PC-3 (cell line): ENCODE measurements at regions not wholly inside any gene's neighbourhood (a gene's known extent, or its start where the extent isn't known, plus 50 kb on each side); places are given as distances from the start of the nearest gene placed in this dataset.

ENCODE experiments used
- ATAC-seq: fragments of 200-7000 bp; cut with Tn5 transposase; 2 replicates; pipeline ENCODE4 v1.9.1; 2020; ENCODE audit warnings: mild to moderate bottlenecking, moderate library complexity
- BruUV-seq: library from RNA; stranded (reverse); fragments of 400-500 nt; replicated peaks from 2 replicates; lab custom pipeline; 2021; lab: Mats Ljungman, UMichigan
- CTCF ChIA-PET: fragments of 300-600 bp; sonication (Branson Sonifier 250); formaldehyde crosslinking; loops from one replicate; lab custom pipeline; 2022; ENCODE audit warnings: antibody characterized with exemption; lab: Charles Lee
- POLR2A ChIA-PET: fragments of 300-600 bp; sonication (Branson Sonifier 250); formaldehyde crosslinking; loops from one replicate; lab custom pipeline; 2022; ENCODE audit warnings: antibody characterized with exemption; ENCODE audit not compliant: unreplicated experiment; lab: Charles Lee
- DNase-seq: peaks from one replicate; pipeline ENCODE4 v3.0.0-alpha.2; 2015
- H2AFZ ChIP-seq: fragments of 300-600 bp; sonication (generic); 2 replicates; pipeline ENCODE4 v1.6.0; 2016; ENCODE audit warnings: antibody characterized with exemption, low read length
- H3F3A ChIP-seq: fragments of 300-600 bp; sonication (generic); one replicate; pipeline ENCODE4 v1.6.0; 2017; ENCODE audit warnings: antibody characterized with exemption, low read length, control low read depth, mild to moderate bottlenecking; ENCODE audit not compliant: unreplicated experiment
- H3K27ac ChIP-seq: fragments of 300-600 bp; sonication (generic); 2 replicates; pipeline ENCODE4 v1.5.1; 2016; ENCODE audit warnings: mild to moderate bottlenecking, low read length
- H3K27me3 ChIP-seq: fragments of 300-600 bp; sonication (generic); 2 replicates; pipeline ENCODE4 v1.6.1; 2016; ENCODE audit warnings: low read length, mixed read lengths
- H3K36me3 ChIP-seq: fragments of 300-600 bp; sonication (generic); 2 replicates; pipeline ENCODE4 v1.6.1; 2016; ENCODE audit warnings: low read depth, mixed run types, low read length, mixed read lengths
- H3K4me1 ChIP-seq: fragments of 300-600 bp; sonication (generic); 2 replicates; pipeline ENCODE4 v1.5.1; 2016; ENCODE audit warnings: low read length; ENCODE audit not compliant: insufficient read depth
- H3K4me2 ChIP-seq: fragments of 300-600 bp; sonication (generic); 2 replicates; pipeline ENCODE4 v1.6.0; 2016; ENCODE audit warnings: low read length
- H3K4me3 ChIP-seq: fragments of 300-600 bp; sonication (generic); 2 replicates; pipeline ENCODE4 v1.5.1; 2016; ENCODE audit warnings: mild to moderate bottlenecking, low read length, mixed read lengths
- H3K79me2 ChIP-seq: fragments of 300-600 bp; sonication (generic); 2 replicates; pipeline ENCODE4 v1.6.1; 2017; ENCODE audit warnings: low read length, mixed read lengths
- H3K9ac ChIP-seq: fragments of 300-600 bp; sonication (generic); 2 replicates; pipeline ENCODE4 v1.6.0; 2016; ENCODE audit warnings: mild to moderate bottlenecking, low read length
- H3K9me2 ChIP-seq: fragments of 300-600 bp; sonication (generic); replicated peaks from 2 replicates; pipeline ENCODE4 v1.6.1; 2016; ENCODE audit warnings: mixed run types, low read length, mixed read lengths
- H3K9me3 ChIP-seq: fragments of 300-600 bp; sonication (generic); 2 replicates; pipeline ENCODE4 v1.6.1; 2016; ENCODE audit warnings: low read length, mixed read lengths
- H4K20me1 ChIP-seq: fragments of 300-600 bp; sonication (generic); 2 replicates; pipeline ENCODE4 v1.6.1; 2016; ENCODE audit warnings: low read length, mixed read lengths
- CTCF ChIP-seq: fragments of 300-600 bp; sonication (generic); conservative IDR thresholded peaks from 2 replicates; pipeline ENCODE4 v1.5.1; 2017; ENCODE audit warnings: antibody characterized with exemption, low read depth, mild to moderate bottlenecking, low read length
- EZH2 ChIP-seq: fragments of 300-600 bp; sonication (generic); IDR thresholded peaks from one replicate; pipeline ENCODE4 v1.6.1; 2017; ENCODE audit warnings: antibody characterized with exemption, mild to moderate bottlenecking, low read length; ENCODE audit not compliant: unreplicated experiment
- EZH2phosphoT487 ChIP-seq: fragments of 300-600 bp; sonication (generic); IDR thresholded peaks from 2 replicates; pipeline ENCODE4 v1.6.1; 2018; ENCODE audit warnings: mild to moderate bottlenecking, antibody characterized with exemption, low read length, borderline replicate concordance
- intact Hi-C: fragments of 100-400 bp; cut with micrococcal nuclease; formaldehyde crosslinking; loops from 2 replicates; pipeline ENCODE4 v1.9.0; 2023

DNA sequence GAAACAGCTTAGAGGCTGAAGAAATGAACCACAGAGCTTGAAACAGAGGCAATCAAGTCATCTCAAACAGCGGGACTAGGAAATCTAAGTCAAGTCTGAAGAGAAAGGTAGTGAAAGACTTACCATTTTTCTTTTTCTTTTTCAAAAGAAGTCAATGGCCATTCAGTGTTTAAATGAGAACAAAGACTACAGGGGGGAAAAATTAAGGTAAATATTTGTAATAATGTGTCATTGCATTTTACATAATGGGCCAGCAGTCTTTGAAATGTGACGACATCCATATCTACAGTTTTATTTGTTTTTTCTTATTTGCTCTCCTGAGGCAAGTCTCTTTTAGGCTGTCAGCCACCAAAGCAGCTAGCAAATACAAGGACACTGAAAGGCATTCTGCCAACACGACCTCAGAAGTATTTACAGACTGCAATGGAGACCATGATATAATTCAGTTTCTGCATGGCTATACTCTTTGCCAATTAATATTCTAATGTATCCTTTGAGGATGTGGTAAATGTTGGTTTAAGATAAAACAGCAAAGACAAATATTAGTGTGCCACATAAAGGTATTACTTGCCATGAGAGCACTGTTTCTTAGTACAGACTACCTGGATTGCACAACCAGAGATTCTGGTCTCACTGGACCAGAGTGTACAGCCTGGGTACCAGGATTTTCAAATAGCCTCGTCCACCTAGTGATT, 307.0 kb upstream of the THBS1 start:
- peaks cover 16% of the 10 kb centered on the region; the same call in 1 of the 2 replicates for H3K79me2 ChIP-seq
- intact Hi-C loops: loop anchor here (1.0 to 2.0 kb wide), 10 partner anchors 26 to 457 kb away; no protein-coding TSS in a partner anchor
- no peaks in the 10 kb centered on the region for H3K9me2 ChIP-seq
- no peaks in the 10 kb centered on the region for H3F3A ChIP-seq
- DNase-seq (peak; percentile 100), ATAC-seq (peak; percentile 83)
- no TSS peak for BruUV-seq
- TF ChIP-seq EZH2phosphoT487 (no peak), EZH2 (no peak), CTCF (no peak)
- H3K4me1 ChIP-seq: peaks cover 54% of the 10 kb centered on the region
- no peaks in the 10 kb centered on the region for H3K27me3 ChIP-seq
- H3K4me2 ChIP-seq: peak overlapping the region; percentile 82
- H3K9me3 ChIP-seq: no peaks in the 10 kb centered on the region
- H3K36me3 ChIP-seq: no peaks in the 10 kb centered on the region
- H3K27ac ChIP-seq: peak overlapping the region; percentile 97
- POLR2A ChIA-PET: interaction anchor here (0.6 to 0.7 kb wide), 2 partner anchors 75 to 90 kb away, joined by 4 to 5 read pairs; no protein-coding TSS in a partner anchor
- H4K20me1 ChIP-seq: no peaks in the 10 kb centered on the region
- peak overlapping the region; percentile 93 for H3K9ac ChIP-seq
- CTCF ChIA-PET: interaction anchor here (0.6 kb wide), 1 partner anchor 306 kb away, joined by 3 read pairs; no protein-coding TSS in a partner anchor
- peak overlapping the region; percentile 57 for H3K4me3 ChIP-seq
- peak overlapping the region; percentile 31; the same call in 1 of the 2 replicates for H2AFZ ChIP-seq

GRCh38 chr15:39275066-39275465, 305.8 kb upstream of the THBS1 start:
- H3K9me2 ChIP-seq: no peaks in the 10 kb centered on the region
- H3F3A ChIP-seq: no peaks in the 10 kb centered on the region
- no peaks in the 10 kb centered on the region for H3K36me3 ChIP-seq
- no peak for ATAC-seq
- POLR2A ChIA-PET: no interaction called here
- no peaks in the 10 kb centered on the region for H3K9me3 ChIP-seq
- peaks cover 54% of the 10 kb centered on the region for H3K4me1 ChIP-seq
- TF ChIP-seq EZH2 (no peak), CTCF (no peak)
- no peaks in the 10 kb centered on the region for H4K20me1 ChIP-seq
- no peak overlapping the region for H3K4me3 ChIP-seq
- H3K27ac ChIP-seq: peak overlapping the region; percentile 92
- H3K9ac ChIP-seq: peak overlapping the region; percentile 70
- no peak overlapping the region for H2AFZ ChIP-seq
- no peaks in the 10 kb centered on the region for H3K27me3 ChIP-seq
- no TSS peak for BruUV-seq
- intact Hi-C loops: loop anchor here (2.0 kb wide), 1 partner anchor 90 kb away; no protein-coding TSS in a partner anchor
- H3K79me2 ChIP-seq: peaks cover 16% of the 10 kb centered on the region; the same call in 1 of the 2 replicates
- no peak for DNase-seq
- no peak overlapping the region for H3K4me2 ChIP-seq
- CTCF ChIA-PET: no interaction called here

DNA sequence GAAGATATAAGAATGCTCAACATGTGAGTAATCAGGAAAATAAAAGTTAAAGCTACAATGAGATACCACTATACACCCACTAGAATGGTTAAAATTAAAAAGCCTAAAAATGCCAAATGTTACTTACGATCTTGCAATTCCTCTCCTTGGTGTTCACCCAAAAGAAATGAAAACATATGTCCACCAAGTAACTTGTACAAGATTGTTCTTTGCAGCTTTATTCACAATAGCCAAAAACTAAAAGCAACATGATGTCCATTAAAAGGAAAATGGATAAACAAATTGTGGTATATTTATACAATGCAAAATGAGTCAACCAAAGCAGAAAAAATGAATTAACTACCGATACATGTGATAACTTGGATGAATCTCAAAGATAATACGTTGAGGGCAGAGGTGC, 301.6 kb upstream of the THBS1 start:
- Histone ChIP-seq H3K79me2 (no peaks in the 10 kb centered on the region), H3K27ac (no peak overlapping the region), H3K27me3 (no peaks in the 10 kb centered on the region), H3K9me2 (no peaks in the 10 kb centered on the region), H4K20me1 (no peaks in the 10 kb centered on the region), H3K4me1 (peaks cover 19% of the 10 kb centered on the region), H3K9me3 (no peaks in the 10 kb centered on the region), H3K4me2 (no peak overlapping the region), H2AFZ (no peak overlapping the region), H3K36me3 (no peaks in the 10 kb centered on the region), H3K4me3 (no peak overlapping the region), H3F3A (no peaks in the 10 kb centered on the region), H3K9ac (no peak overlapping the region)
- CTCF ChIA-PET: no interaction called here
- TF ChIP-seq EZH2phosphoT487 (no peak), CTCF (no peak), EZH2 (no peak)
- ATAC-seq: no peak
- DNase-seq: no peak
- intact Hi-C loops: no loop called here
- POLR2A ChIA-PET: no interaction called here
- no TSS peak for BruUV-seq
